HG02623 (cell line): ENCODE measurements at regions not wholly inside any gene's neighbourhood (a gene's known extent, or its start where the extent isn't known, plus 50 kb on each side); places are given as distances from the start of the nearest gene placed in this dataset.
"Not testable (repeated sequence)": the region's sequence is repeated elsewhere in the genome, so short reads cannot be mapped to it uniquely, and the experiment has no call there.

Experiments used
- ATAC-seq: cut with Tn5 transposase; IDR thresholded peaks from one replicate; pipeline ENCODE4 v1.9.1; 2021; ENCODE audit warnings: moderate library complexity; ENCODE audit not compliant: unreplicated experiment

DNA sequence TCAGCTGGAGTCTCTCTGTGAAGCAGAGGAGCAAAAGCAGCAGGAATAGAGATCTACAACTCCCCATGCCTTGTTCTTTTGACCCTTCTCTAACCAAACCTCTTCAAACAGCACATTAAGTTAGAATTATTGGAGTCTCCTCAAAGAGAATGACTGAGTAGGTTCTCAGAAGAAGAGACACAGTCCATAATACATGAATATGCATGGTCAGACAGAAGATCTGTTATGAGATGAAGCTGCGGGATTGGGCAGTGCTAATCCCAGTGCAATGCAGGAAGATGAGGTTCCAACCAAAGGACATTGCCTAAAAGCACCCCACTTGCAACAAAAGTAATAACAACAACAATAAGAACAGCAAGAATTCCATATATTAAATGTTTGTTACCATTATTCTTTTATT, 887.9 kb upstream of the TENM4 start:
- ATAC-seq: no peak

DNA sequence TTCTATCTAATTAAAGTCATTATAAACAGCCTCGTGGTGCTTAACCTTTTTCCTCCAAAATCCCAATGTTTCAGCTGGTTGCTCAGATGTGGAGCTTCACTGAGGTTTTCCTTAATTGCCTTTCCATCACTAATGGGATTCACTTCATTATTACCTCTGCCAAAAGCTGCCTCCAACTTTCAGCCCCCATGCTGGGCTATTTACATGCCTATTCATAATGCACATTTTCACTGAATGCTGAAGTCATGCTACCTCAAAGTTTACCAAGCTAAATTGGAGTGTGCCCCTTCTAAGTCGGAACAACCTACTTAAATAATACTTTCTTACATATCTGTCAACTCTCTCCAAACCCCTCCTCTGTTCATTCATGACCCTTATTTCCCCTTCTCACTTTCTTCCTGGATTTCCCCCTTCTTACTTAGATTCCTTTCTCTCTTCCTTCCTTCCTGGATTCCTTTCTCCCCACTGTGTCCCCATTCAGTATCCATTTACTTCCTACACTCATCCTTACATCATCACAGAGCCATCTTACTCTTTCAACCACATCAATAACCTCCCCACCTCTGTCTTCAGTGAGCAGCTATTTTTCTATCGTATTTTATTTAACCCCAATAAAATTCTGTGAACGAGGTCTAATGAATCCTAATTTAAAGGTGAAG, 887.3 kb upstream of the TENM4 start:
- no peak for ATAC-seq

- no peak for ATAC-seq
Observed at GRCh38 chr11:80321786-80322185, 881.0 kb upstream of the TENM4 start.

DNA sequence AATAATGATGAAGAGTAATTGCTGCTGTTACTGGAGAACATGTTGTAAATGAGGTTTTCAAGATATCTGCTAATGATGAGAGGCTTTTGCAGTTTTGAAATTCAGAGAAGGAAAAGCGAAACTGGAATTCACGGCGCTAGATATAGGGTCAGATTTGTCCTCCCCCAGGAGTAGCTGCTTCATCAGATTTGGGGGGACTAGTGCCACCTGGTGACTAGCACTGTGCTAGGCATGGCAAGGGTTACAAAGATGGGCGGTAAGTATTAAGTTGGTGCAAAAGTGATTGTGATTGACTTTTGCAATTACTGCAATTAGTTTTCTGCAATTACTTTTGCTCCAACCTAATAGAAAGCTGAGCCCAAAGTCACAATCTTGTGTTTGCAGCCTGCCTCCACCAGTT, 879.9 kb upstream of the TENM4 start:
- ATAC-seq: no peak

DNA sequence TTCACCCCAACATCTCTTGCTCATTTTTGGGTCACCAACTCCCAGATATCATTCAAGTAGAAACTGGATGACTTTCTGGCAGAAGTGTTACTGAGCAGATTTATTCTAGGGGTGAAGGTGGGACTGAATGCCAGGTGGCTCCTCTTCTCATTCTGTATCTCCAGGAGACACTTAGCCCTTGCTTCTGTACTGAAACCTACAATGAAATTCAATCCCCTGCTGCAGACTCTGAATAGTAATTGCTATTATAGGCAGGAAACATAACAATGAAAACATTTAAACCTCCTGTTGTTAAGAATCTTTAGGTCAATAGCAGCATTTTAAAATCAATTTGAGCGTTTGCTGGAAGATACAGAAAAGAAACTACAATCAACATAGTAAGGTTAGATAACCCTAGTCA, 879.4 kb upstream of the TENM4 start:
- ATAC-seq: no peak

DNA sequence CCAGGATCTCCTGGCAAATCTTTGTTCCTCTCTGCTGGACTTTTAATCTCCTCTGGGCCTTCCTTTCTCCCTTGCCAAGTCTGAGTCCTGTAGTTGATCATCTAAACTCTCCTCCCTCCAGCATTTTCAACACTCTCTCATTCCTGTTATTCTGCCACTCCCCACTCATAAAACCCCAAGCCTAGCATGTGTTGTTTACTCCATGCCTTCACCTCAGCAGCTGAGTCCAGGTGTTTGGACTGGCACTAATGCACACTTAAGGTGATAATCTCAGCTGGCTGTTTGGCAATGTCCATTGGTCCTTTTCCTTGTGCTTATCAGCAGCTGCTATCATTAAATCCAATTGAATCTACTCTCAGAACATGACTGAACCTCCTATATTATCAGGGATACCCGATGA, 876.8 kb upstream of the TENM4 start:
- no peak for ATAC-seq

- ATAC-seq: no peak
Observed at GRCh38 chr11:80315200-80315599, 874.4 kb upstream of the TENM4 start.

DNA sequence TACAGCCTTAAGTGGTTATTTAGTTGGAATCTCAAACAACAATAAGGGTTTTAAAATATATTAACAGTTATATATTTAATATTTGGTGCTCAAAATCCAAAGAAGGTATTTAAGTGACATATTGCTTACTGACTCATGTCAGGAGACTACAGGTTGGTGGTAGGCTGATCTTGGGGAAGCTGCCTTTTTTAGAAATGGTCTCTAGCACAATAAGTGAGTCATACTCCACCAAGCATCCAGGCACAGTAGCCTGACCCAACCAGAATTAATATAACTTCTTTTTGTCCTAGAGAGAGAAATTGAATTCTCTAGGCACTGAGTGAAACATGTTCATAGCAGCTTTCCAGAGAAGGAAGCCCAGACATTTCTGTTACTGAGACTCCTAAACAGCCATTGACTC, 868.5 kb upstream of the TENM4 start:
- no peak for ATAC-seq

DNA sequence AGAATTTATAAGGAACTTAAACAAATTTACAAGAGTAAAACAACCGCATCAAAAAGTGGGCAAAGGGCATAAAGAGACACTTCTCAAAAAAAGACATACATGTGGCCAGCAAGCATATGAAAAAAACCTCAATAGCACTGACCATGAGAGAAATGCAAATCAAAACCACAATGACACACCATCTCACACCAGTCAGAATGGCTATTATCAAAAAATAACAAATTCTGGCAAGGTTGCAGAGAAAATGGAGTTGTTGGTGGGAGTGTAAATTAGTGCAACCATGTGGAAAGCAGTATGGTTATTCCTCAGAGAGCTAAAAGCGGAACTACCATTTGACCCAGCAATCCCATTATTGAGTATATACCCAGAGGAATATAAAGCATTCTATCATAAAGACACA, 866.8 kb upstream of the TENM4 start:
- no peak for ATAC-seq

DNA sequence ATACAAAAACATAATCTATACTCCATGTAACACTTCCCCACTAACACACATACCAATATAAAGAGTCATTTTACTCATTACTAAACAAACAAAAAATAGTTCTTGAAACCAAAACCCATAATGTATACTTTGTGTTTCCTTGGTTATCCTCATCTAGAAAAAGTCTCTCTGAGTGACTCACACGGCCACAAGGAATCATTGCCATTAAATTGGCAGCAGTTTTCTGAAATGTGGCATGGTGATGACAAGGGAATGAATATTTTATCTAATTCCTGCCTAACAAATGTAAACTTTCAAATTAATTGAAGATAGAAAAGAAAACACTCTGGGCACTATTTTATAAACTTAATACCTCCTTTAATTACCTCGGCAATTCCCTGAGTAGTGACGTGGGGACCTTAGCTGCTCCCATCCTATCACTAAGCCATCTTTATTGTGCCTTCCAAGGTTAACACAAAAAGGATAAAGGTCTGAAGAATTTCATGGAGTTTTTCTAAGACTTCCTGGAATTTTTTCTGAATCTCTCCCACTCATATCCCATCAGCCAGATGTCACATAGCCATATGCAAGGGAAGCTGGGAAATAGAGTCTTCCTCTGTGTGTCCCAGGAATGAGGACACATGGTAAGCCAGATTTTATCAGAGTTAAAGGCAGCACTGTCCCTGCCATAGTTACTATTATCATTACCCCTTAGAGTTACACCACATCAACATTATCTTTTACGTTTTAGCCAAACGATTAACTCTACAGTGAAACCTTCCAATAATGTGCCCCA, 857.2 kb upstream of the TENM4 start:
- ATAC-seq: no peak

DNA sequence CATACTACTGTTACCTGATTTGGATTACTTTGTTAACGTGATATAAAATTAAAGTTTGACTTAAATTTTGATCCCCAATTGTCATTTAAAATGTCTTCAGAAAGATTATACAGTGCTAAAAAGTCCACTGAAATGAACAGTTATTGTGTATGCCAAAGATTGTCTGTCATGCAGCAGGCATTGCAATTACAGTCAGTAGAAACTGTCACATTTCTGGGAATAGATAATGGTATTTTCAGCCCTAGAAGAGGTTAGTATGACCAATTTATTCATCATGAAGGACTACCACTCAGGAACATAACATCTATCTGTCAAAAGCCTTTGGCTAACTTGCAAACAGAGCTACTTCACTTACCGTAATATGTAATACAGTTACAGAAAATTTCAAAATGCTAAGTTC, 852.5 kb upstream of the TENM4 start:
- no peak for ATAC-seq

DNA sequence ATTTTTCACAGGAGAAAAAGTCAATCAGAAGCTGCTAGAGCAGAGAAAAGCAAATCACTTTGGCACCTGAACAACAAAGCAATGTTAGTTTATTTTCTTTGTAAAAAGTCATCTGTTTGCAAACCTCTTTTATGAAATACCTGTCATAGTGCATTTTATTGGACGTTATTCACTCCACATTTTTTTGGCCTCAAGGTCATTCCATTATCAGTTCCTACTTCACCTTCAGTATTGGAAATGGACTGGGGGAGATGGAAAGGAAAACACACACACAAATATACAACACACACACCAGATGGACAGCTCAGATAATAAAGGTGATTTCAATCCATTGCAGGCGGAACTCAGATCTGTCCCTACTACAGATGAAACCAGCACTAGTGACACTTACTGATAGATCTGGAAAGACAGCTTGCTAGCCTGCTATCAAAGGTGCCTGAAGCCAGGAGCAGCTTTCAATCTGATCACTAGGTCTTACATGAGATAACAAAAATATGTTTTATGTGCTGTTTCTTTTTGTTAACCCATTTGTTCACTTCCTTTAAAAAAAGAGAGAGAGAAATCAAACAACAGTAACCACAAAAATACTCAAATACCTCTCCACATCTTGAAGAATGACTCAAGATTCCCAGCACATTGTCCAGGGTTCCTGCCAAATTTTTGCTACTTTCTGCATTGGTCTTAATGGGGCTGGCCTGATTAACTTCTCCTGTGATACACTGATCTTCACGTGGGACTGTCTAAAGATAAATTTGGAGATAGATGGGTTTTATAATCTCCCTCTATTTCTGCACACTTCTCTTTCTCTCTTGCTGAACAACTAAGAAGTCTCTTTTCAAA, 844.3 kb upstream of the TENM4 start:
- no peak for ATAC-seq

DNA sequence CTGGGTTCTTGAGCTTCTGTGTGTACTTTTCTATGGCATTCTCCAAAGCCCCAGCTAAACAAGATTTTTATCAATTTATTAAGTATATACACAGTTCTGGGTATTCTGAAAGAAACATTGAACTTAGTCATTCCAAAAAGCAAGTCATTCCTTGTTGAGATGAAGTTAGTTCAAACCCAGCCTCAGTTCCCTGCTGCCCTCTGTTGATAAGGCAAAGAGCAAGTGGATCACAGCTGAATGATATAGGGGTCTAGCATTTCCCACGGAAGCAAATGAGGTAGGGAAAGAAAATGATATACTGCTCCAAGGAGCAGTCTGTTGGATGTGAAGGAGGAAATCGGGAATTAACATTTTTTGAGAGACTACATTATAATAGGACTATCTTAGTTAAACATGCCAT, 841.8 kb upstream of the TENM4 start:
- no peak for ATAC-seq

DNA sequence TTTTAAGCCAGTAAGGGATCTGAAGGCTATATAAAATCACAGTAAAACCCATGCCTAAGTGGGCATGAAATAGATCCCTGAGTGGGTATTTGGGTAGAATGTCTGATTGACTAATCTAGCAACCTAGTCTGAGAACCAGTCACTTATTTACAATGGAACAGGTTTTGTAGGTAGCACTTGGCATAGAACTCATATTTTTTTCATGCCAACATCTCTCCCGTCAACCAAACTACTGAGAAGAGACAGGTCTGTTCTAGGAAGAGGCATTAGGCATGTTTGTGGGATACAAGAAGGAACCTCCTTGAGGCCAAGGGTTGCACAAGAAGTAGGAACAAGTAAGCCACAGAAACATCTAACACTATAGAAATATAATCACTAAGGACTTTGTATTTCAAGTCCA, 840.4 kb upstream of the TENM4 start:
- ATAC-seq: no peak

DNA sequence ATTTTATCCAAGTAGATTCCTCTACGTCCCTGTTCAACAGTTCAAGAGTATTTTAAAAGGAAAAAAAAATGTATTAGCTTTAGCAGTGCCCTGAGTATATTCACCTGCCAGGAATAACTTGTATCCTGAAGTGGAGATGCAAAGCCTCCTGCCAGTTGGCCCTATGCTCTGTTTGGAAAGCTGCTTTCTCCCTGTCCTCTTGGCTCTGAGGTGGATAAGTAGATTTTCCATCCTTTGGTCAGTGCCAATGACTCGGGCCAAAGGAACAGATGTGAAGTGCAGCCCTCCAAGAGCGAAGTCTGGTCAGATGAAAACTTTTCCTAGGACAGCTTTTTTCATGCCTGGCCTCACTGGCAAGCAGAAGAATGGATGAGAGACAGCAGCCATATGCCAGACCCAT, 839.9 kb upstream of the TENM4 start:
- no peak for ATAC-seq

DNA sequence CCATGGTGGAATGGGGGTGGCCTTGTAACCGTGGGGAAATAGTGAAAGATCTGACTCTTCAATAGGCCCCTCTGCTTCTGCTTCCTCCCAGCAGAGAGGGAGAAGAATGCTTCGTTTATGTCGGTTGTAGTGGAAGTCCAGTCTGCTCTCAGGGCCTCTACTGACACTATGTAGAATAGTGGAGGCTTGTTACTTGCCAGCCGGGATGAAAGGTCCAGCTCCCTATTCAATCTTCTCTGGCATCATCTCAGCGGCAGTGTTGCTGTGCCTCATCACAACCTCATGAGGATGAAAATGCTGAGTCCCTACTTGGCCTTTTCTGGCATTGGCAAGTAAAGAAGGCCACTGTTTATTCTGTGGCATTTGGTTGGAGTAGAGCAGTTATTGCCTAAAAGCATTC, 820.9 kb upstream of the TENM4 start:
- no peak for ATAC-seq

- ATAC-seq: not testable (repeated sequence)
Observed at GRCh38 chr11:80257319-80258015, 816.6 kb upstream of the TENM4 start.

GRCh38 chr11:80255021-80255420, 814.2 kb upstream of the TENM4 start:
- no peak for ATAC-seq

GRCh38 chr11:80241766-80242165, 800.9 kb upstream of the TENM4 start:
- no peak for ATAC-seq

DNA sequence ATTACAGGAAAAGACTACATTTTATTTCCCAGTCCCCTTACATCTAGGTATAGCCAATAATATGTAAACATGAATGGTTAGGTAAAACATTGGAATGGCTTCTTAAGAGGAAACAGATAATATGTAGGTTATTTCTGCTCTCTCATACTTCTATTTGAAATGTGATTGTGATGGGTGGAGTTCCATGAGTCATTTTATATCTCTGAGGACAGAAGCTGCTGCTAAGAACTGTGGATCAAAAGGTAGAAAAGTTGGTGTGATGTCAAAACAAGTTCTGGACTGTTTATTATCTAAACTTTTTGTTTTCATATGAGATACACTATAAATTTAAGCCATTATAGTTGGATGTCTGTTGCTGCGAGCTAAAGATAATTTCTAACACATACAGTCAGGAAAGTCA, 799.4 kb upstream of the TENM4 start:
- ATAC-seq: no peak

DNA sequence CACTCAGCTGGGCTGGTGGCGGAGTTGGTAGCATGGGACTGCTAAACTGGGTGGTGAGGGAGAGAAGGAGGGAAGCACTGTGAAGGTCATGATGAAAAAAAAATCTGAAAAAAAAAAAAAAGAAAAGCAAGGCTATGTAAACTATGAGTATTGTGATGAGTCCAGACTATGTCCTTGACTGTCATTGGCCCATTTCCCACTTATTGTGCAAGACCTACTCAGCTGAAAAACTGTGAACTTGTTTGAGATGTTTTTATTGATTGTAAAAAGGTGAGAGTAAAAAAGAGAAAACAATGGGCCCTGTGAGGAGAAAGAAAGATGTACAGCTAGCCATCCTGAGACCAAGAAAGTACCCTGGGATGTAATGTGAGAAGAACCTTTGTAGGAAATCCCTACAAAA, 798.4 kb upstream of the TENM4 start:
- ATAC-seq: no peak
